Colonic mucosa (tissue), 4 donors: ENCODE measurements at regions not wholly inside any gene's neighbourhood (a gene's known extent, or its start where the extent isn't known, plus 50 kb on each side); places are given as distances from the start of the nearest gene placed in this dataset.

ENCODE experiments used
- DNase-seq: peaks from one replicate; pipeline ENCODE4 v3.0.0-alpha.2; 2020
- H3K27ac ChIP-seq: fragments of 200-600 bp; one replicate; pipeline ENCODE4 v1.8.0; 2021
- H3K27me3 ChIP-seq: fragments of 200-600 bp; one replicate; pipeline ENCODE4 v1.8.0; 2021
- H3K36me3 ChIP-seq: fragments of 200-600 bp; one replicate; pipeline ENCODE4 v1.8.0; 2021
- H3K4me1 ChIP-seq: fragments of 200-600 bp; one replicate; pipeline ENCODE4 v1.8.0; 2021; ENCODE audit warnings: mild to moderate bottlenecking
- H3K4me3 ChIP-seq: fragments of 200-600 bp; one replicate; pipeline ENCODE4 v1.8.0; 2021
- H3K9ac ChIP-seq, 2 donors: one replicate each; pipeline ENCODE4 v1.7.0; 2013; ENCODE audit warnings: control low read depth in 2 of 2, low read depth in 2 of 2, low read length in 2 of 2
- H3K9me3 ChIP-seq: fragments of 200-600 bp; one replicate; pipeline ENCODE4 v1.8.0; 2021
- intact Hi-C: fragments of 100-400 bp; cut with DNase I; formaldehyde crosslinking; loops from one replicate; pipeline ENCODE4 v1.14.1; 2022
- TF ChIP-seq, protein P1 (sequence below): fragments of 200-600 bp; IDR thresholded peaks from one replicate; pipeline ENCODE4 v1.8.0; 2022; ENCODE audit warnings: antibody characterized with exemption, mild to moderate bottlenecking
- donor health status: healthy.
- donor health status: DM: no; HTN: no; CAD: no.
- donor health status: DM: no; HTN: no; CAD: no.

DNA sequence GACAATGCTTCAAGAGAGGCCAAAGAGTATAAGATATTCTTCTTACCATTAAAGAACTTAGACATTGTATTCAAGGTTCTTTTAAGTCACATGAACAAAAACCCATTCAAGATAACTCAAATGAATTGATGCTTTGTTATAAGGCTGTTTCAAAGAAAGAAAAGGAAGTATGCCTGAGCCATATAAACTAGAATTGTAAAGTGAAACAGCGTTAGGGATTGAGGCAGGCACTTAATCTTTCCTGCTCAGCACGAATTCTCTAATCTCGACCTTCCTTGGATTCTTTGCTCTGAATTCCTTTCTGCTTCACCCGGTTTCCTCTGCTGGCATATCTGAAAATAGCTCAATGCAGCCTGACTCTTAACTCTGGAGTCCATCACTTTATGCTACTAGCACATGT lies 595.4 kb downstream of the DIAPH3 start:
- H3K9ac ChIP-seq = no peak overlapping the region
- no peaks in the 10 kb centered on the region for H3K27me3 ChIP-seq
- no peak overlapping the region for H3K27ac ChIP-seq
- no peak overlapping the region for H3K4me3 ChIP-seq
- DNase-seq = no peak
- intact Hi-C loops = no loop called here
- TF ChIP-seq, protein P1, sequence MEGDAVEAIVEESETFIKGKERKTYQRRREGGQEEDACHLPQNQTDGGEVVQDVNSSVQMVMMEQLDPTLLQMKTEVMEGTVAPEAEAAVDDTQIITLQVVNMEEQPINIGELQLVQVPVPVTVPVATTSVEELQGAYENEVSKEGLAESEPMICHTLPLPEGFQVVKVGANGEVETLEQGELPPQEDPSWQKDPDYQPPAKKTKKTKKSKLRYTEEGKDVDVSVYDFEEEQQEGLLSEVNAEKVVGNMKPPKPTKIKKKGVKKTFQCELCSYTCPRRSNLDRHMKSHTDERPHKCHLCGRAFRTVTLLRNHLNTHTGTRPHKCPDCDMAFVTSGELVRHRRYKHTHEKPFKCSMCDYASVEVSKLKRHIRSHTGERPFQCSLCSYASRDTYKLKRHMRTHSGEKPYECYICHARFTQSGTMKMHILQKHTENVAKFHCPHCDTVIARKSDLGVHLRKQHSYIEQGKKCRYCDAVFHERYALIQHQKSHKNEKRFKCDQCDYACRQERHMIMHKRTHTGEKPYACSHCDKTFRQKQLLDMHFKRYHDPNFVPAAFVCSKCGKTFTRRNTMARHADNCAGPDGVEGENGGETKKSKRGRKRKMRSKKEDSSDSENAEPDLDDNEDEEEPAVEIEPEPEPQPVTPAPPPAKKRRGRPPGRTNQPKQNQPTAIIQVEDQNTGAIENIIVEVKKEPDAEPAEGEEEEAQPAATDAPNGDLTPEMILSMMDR = no peak
- H3K36me3 ChIP-seq = no peaks in the 10 kb centered on the region
- no peaks in the 10 kb centered on the region for H3K9me3 ChIP-seq
- H3K4me1 ChIP-seq = no peaks in the 10 kb centered on the region

DNA sequence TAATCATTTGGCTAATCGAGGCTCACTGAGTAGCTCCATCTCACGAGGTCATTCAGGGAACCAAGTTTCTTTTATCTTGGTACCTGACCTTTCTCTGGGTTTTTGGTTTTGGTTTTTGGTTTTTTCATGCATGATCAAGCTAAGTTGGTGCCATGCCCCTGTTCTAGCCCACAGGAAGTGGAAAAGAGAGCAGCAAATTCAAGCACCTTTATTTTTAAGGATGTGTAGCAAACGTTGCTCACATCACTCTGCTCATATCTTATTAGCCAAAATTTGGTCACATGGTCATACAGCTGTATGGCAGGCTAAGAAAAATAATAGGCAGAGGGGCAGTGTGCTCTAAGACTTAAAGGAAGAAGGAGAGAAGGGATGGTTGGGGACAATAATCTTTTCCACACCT lies 593.5 kb downstream of the DIAPH3 start:
- intact Hi-C loops = no loop called here
- DNase-seq = no peak
- H3K27ac ChIP-seq = no peak overlapping the region
- no peak overlapping the region for H3K4me3 ChIP-seq
- H3K4me1 ChIP-seq = no peaks in the 10 kb centered on the region
- no peaks in the 10 kb centered on the region for H3K27me3 ChIP-seq
- no peaks in the 10 kb centered on the region for H3K36me3 ChIP-seq
- no peaks in the 10 kb centered on the region for H3K9me3 ChIP-seq
- no peak overlapping the region for H3K9ac ChIP-seq
- TF ChIP-seq, protein P1 = no peak

- intact Hi-C loops = no loop called here
- TF ChIP-seq, protein P1 = no peak
Measured at GRCh38 chr13:59584101-59584500, 579.6 kb downstream of the DIAPH3 start.

GRCh38 chr13:59584761-59585670 lies 578.7 kb downstream of the DIAPH3 start:
- Histone ChIP-seq H3K9me3 (no peaks in the 10 kb centered on the region), H3K9ac (no peak overlapping the region), H3K4me3 (no peak overlapping the region), H3K27me3 (no peaks in the 10 kb centered on the region), H3K4me1 (no peaks in the 10 kb centered on the region), H3K36me3 (no peaks in the 10 kb centered on the region), H3K27ac (no peak overlapping the region)
- TF ChIP-seq, protein P1 = no peak
- intact Hi-C loops = no loop called here
- no peak for DNase-seq

More at GRCh38 chr13:59584101-59584500, 579.6 kb downstream of the DIAPH3 start:
- Histone ChIP-seq H3K9ac (no peak overlapping the region), H3K27ac (no peak overlapping the region), H3K36me3 (no peaks in the 10 kb centered on the region), H3K27me3 (no peaks in the 10 kb centered on the region), H3K4me3 (no peak overlapping the region), H3K4me1 (no peaks in the 10 kb centered on the region), H3K9me3 (no peaks in the 10 kb centered on the region)
- DNase-seq = no peak

DNA sequence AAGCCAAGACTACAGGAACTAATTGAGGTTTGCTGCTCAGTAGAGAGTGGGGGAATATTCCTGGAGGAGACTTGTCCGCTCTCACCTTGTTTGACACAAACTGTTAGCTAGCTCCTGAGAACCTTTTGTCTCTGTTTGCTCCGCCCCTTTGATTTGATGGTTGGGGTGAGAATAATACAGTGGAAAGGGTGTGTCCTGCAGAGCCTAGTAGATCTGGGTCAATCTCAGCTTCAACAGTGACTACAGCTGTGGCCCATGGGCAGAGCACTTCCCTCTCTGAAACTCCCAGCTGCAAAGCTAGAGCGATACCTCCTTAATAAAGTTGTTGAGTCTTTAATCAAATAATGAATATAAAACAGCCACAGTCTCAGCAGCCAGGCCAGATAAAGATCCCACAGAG lies 576.7 kb downstream of the DIAPH3 start:
- no peak overlapping the region for H3K27ac ChIP-seq
- TF ChIP-seq, protein P1 = no peak
- H3K27me3 ChIP-seq = no peaks in the 10 kb centered on the region
- no peaks in the 10 kb centered on the region for H3K36me3 ChIP-seq
- intact Hi-C loops = no loop called here
- H3K4me1 ChIP-seq = no peaks in the 10 kb centered on the region
- no peaks in the 10 kb centered on the region for H3K9me3 ChIP-seq
- no peak overlapping the region for H3K9ac ChIP-seq
- H3K4me3 ChIP-seq = no peak overlapping the region
- DNase-seq = no peak
